Spinal cord (tissue), 9 donors: ENCODE measurements at regions not wholly inside any gene's neighbourhood (a gene's known extent, or its start where the extent isn't known, plus 50 kb on each side); places are given as distances from the start of the nearest gene placed in this dataset.

Source experiments
- DNase-seq, 6 donors: peaks; one replicate each; pipeline versions ENCODE4 v3.0.0 to v3.0.0-alpha.2; 2013 to 2015; ENCODE audit warnings: low spot score in 6 of 6, low read depth in 4 of 6
- H3K27ac ChIP-seq: one replicate; pipeline ENCODE4 v1.5.1; 2013; ENCODE audit warnings: low read depth, low read length, control low read depth
- H3K27me3 ChIP-seq: one replicate; pipeline ENCODE4 v1.6.1; 2013; ENCODE audit warnings: low read length; ENCODE audit not compliant: control insufficient read depth, insufficient read depth
- H3K36me3 ChIP-seq: one replicate; pipeline ENCODE4 v1.6.1; 2013; ENCODE audit warnings: low read length; ENCODE audit not compliant: control insufficient read depth, insufficient read depth
- H3K4me1 ChIP-seq: one replicate; pipeline ENCODE4 v1.6.1; 2013; ENCODE audit warnings: low read length; ENCODE audit not compliant: control insufficient read depth, insufficient read depth
- H3K4me3 ChIP-seq: one replicate; pipeline ENCODE4 v1.5.1; 2013; ENCODE audit warnings: low read depth, low read length, control low read depth
- H3K9me3 ChIP-seq: one replicate; pipeline ENCODE4 v1.6.1; 2013; ENCODE audit warnings: low read length; ENCODE audit not compliant: control insufficient read depth, insufficient read depth
- WGBS: methylation state at CpG from one replicate; pipeline ENCODE4 v1.1.5; 2013; ENCODE audit warnings: missing lambda C conversion rate; ENCODE audit not compliant: insufficient coverage; 5-methylcytosine and 5-hydroxymethylcytosine counted together
- donor health status: healthy.

- Histone ChIP-seq H3K4me3 (no peak overlapping the region), H3K27ac (no peak overlapping the region), H3K27me3 (no peaks in the 10 kb centered on the region), H3K9me3 (no peaks in the 10 kb centered on the region), H3K36me3 (no peaks in the 10 kb centered on the region), H3K4me1 (peaks cover 19% of the 10 kb centered on the region)
- WGBS, result 73% methylated on average over 4 of the region's 6 CpGs
- DNase-seq, result no peak
These were observed 252.6 kb downstream of the NPHP4 start for GRCh38 chr1:5739561-5740078.

DNA sequence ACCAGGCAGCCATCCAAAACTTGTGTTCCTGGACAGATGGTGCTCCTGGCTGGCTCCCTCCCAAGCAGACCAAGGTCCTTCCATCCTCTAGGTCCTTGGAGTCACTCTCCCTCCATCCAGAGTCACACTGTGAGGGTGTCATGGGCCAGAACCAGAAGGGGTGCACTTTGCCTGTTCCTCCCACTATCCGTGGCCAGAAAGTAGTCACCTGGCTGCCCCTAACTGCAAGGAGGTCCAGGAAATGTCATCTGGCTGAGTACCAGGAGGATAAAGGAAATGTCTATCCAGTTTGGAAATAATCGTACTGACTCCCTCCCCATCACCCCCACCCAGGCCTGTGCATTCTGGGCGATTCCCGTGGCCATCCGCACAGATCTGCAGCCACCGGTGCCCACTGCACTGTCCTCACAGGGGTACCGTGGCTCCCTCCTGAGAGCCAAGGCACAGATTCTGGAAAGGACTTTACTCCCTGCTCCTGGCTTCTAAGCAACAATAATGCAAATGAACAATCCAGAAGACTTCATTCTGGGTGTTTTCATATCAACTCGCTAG, 253.2 kb downstream of the NPHP4 start:
- H3K9me3 ChIP-seq, result no peaks in the 10 kb centered on the region
- H3K4me3 ChIP-seq, result no peak overlapping the region
- no peaks in the 10 kb centered on the region for H3K36me3 ChIP-seq
- H3K4me1 ChIP-seq, result peaks cover 15% of the 10 kb centered on the region
- no peak overlapping the region for H3K27ac ChIP-seq
- no peak for DNase-seq
- no peaks in the 10 kb centered on the region for H3K27me3 ChIP-seq
- 93% methylated on average over 6 of the region's 8 CpGs for WGBS

GRCh38 chr1:5737081-5737480, 255.1 kb downstream of the NPHP4 start:
- Histone ChIP-seq H3K4me1 (peaks cover 3% of the 10 kb centered on the region), H3K4me3 (no peak overlapping the region), H3K27me3 (no peaks in the 10 kb centered on the region), H3K27ac (no peak overlapping the region), H3K9me3 (no peaks in the 10 kb centered on the region), H3K36me3 (no peaks in the 10 kb centered on the region)
- no peak for DNase-seq
- 72% methylated on average over 4 of the region's 4 CpGs for WGBS

- Histone ChIP-seq H3K27ac (no peak overlapping the region), H3K4me1 (peaks cover 3% of the 10 kb centered on the region), H3K27me3 (no peaks in the 10 kb centered on the region), H3K9me3 (no peaks in the 10 kb centered on the region), H3K36me3 (no peaks in the 10 kb centered on the region), H3K4me3 (no peak overlapping the region)
- no peak for DNase-seq
- WGBS, result 75% methylated on average over 7 of the region's 8 CpGs
These were observed 257.2 kb downstream of the NPHP4 start for GRCh38 chr1:5734996-5735395.

- Histone ChIP-seq H3K9me3 (no peaks in the 10 kb centered on the region), H3K36me3 (no peaks in the 10 kb centered on the region), H3K27me3 (no peaks in the 10 kb centered on the region), H3K27ac (no peak overlapping the region), H3K4me1 (peaks cover 6% of the 10 kb centered on the region), H3K4me3 (no peak overlapping the region)
- 64% methylated on average over 5 of the region's 8 CpGs for WGBS
- no peak for DNase-seq
These were observed 257.8 kb downstream of the NPHP4 start for GRCh38 chr1:5734414-5734813.

DNA sequence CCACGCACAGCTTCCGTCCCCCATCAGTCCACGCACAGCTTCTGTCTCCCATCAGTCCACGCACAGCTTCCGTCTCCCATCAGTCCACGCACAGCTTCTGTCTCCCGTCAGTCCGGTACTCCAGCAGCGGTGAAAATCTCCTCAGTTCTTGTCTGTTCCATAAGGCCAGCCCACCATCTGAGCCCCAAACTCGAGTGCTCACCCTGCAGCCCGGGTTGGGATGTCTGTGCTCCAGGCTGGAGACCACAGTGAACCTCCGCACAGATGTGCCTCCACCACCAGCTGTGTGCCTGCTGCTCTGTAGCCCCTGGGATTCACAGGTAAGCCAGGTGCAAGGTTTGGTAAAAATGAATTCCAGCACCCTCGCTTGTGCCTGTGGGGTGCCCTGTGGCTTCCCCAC, 258.6 kb downstream of the NPHP4 start:
- H3K27ac ChIP-seq, result no peak overlapping the region
- WGBS, result 91% methylated on average over 12 of the region's 13 CpGs
- no peak for DNase-seq

GRCh38 chr1:5731110-5731423, 261.2 kb downstream of the NPHP4 start:
- H3K27me3 ChIP-seq, result no peaks in the 10 kb centered on the region
- no peak for DNase-seq
- no peaks in the 10 kb centered on the region for H3K9me3 ChIP-seq
- no peak overlapping the region for H3K27ac ChIP-seq
- no peaks in the 10 kb centered on the region for H3K36me3 ChIP-seq
- H3K4me1 ChIP-seq, result peaks cover 17% of the 10 kb centered on the region
- H3K4me3 ChIP-seq, result no peak overlapping the region
- WGBS, result 82% methylated on average over 5 of the region's 5 CpGs

More for the DNA sequence above, 258.6 kb downstream of the NPHP4 start:
- Histone ChIP-seq H3K4me1 (peaks cover 9% of the 10 kb centered on the region), H3K9me3 (no peaks in the 10 kb centered on the region), H3K4me3 (no peak overlapping the region), H3K36me3 (no peaks in the 10 kb centered on the region), H3K27me3 (no peaks in the 10 kb centered on the region)

DNA sequence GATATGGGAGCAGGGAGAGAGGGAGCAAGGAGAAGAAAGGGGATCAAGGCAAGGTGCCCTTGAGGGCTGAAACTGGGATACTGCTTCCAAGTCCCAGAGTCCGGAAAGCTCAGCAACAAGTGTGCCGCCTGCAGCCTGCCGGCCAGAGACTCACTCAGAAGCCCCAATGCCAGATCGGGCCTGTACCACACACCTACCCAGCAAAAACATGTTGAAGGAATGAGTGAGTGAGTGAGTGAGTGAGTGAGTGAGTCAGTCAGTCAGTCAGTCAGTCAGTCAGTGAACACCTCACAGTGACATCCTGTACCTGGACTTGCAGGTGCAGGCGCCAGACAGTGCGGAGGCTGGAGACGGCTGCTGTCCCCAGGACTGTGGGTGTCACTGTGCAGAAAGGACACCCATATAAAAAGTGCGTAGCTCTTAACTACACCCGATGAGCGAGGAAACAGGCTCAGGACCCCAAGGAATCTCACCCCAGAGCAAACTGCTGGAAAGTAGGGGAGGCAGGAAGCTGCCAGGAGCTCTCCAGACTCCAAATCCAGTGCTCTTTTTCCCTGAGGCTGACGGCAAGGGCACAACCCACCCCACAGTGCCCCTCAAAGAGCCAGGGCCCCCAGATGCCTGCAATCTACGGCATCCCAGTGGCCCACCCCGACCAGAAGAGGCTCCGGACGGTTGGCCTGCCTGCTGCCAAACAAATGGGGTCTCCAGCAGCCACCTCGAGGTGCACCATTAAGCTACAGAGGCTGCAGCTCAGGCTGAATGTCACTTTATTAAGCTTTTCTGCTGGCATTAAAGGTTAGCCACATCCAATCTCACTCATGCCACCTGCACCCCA, 261.7 kb downstream of the NPHP4 start:
- no peaks in the 10 kb centered on the region for H3K27me3 ChIP-seq
- no peak overlapping the region for H3K4me3 ChIP-seq
- WGBS, result 81% methylated on average over 12 of the region's 16 CpGs
- peaks cover 23% of the 10 kb centered on the region for H3K4me1 ChIP-seq
- no peaks in the 10 kb centered on the region for H3K36me3 ChIP-seq
- DNase-seq, result no peak
- no peaks in the 10 kb centered on the region for H3K9me3 ChIP-seq
- H3K27ac ChIP-seq, result no peak overlapping the region

GRCh38 chr1:5729636-5730145, 262.5 kb downstream of the NPHP4 start:
- no peaks in the 10 kb centered on the region for H3K27me3 ChIP-seq
- no peak for DNase-seq
- no peaks in the 10 kb centered on the region for H3K36me3 ChIP-seq
- no peaks in the 10 kb centered on the region for H3K9me3 ChIP-seq
- no peak overlapping the region for H3K27ac ChIP-seq
- H3K4me3 ChIP-seq, result no peak overlapping the region
- WGBS, result 98% methylated on average over 4 of the region's 4 CpGs
- peaks cover 24% of the 10 kb centered on the region for H3K4me1 ChIP-seq
